OCI-LY3 (cell line): ENCODE measurements at regions not wholly inside any gene's neighbourhood (a gene's known extent, or its start where the extent isn't known, plus 50 kb on each side); places are given as distances from the start of the nearest gene placed in this dataset.

Source experiments
- CTCF ChIP-seq: fragments of 200-600, 300-600 bp; sonication (generic); IDR thresholded peaks from 2 replicates; pipeline ENCODE4 v1.5.1; 2014; ENCODE audit warnings: antibody characterized with exemption, low read length, low read depth
- EZH2phosphoT487 ChIP-seq: fragments of 200-600 bp; shearing (Covaris generic); IDR thresholded peaks from 2 replicates; pipeline ENCODE4 v1.6.1; 2018; ENCODE audit warnings: antibody characterized with exemption, mixed run types, low read depth

- TF ChIP-seq CTCF (no peak), EZH2phosphoT487 (no peak)
These were observed 465.5 kb upstream of the ACTBL2 start for GRCh38 chr5:57948091-57948490.
